ENCODE measurements at regions not wholly inside any gene's neighbourhood (a gene's known extent, or its start where the extent isn't known, plus 50 kb on each side); places are given as distances from the start of the nearest gene placed in this dataset.

GRCh38 chr9:89655990-89656657 is 51.3 kb downstream of the GADD45G start:
- H3K36me3 Mint-ChIP-seq (ENCODE audit: low read depth): peaks cover 3% of the 10 kb centered on the region
- H3K27me3 Mint-ChIP-seq (ENCODE audit: low read depth): peaks cover 22% of the 10 kb centered on the region
- peak overlapping the region; percentile 40 for H3K4me3 Mint-ChIP-seq
- DNase-seq (peak; percentile 74), ATAC-seq (peak; percentile 68)
- ChIA-PET POLR2A (interaction anchor here (0.6 to 1.1 kb wide), 2 partner anchors 86 to 87 kb away, joined by 3 read pairs; no protein-coding TSS in a partner anchor), CTCF (interaction anchor here (1.4 to 2.6 kb wide), 2 partner anchors 53 to 267 kb away, joined by 3 to 9 read pairs; no protein-coding TSS in a partner anchor)
- H3K4me1 Mint-ChIP-seq (ENCODE audit: low read depth): peaks cover 42% of the 10 kb centered on the region
- peak overlapping the region; percentile 62 for H3K27ac Mint-ChIP-seq
- no peaks in the 10 kb centered on the region for H3K9me3 Mint-ChIP-seq (ENCODE audit: insufficient read depth)

GRCh38 chr9:89657295-89657694 is 52.5 kb downstream of the GADD45G start:
- H3K4me1 Mint-ChIP-seq (ENCODE audit: low read depth): peaks cover 42% of the 10 kb centered on the region
- no peaks in the 10 kb centered on the region for H3K9me3 Mint-ChIP-seq (ENCODE audit: insufficient read depth)
- peaks cover 16% of the 10 kb centered on the region for H3K27me3 Mint-ChIP-seq (ENCODE audit: low read depth)
- no peak for ATAC-seq
- H3K27ac Mint-ChIP-seq: peak overlapping the region; percentile 62
- CTCF ChIA-PET: interaction anchor here (0.8 to 1.4 kb wide), 2 partner anchors 46 to 86 kb away, joined by 3 to 7 read pairs; no protein-coding TSS in a partner anchor
- DNase-seq: no peak
- H3K36me3 Mint-ChIP-seq (ENCODE audit: low read depth): peaks cover 3% of the 10 kb centered on the region
- POLR2A ChIA-PET: interaction anchor here (1.1 kb wide), 1 partner anchor 86 kb away, joined by 3 read pairs; no protein-coding TSS in a partner anchor
- no peak overlapping the region for H3K4me3 Mint-ChIP-seq

GRCh38 chr9:89657765-89658164 is 53.0 kb downstream of the GADD45G start:
- peak; percentile 81 for ATAC-seq

GRCh38 chr9:89658401-89658800 is 53.6 kb downstream of the GADD45G start:
- POLR2A ChIA-PET: no interaction called here
- peaks cover 13% of the 10 kb centered on the region for H3K27me3 Mint-ChIP-seq (ENCODE audit: low read depth)
- ATAC-seq (no peak), DNase-seq (no peak)
- H3K27ac Mint-ChIP-seq: no peak overlapping the region
- H3K36me3 Mint-ChIP-seq (ENCODE audit: low read depth): peaks cover 3% of the 10 kb centered on the region
- H3K4me1 Mint-ChIP-seq (ENCODE audit: low read depth): peaks cover 47% of the 10 kb centered on the region
- CTCF ChIA-PET: interaction anchor here (0.8 to 1.4 kb wide), 2 partner anchors 45 to 85 kb away, joined by 3 to 7 read pairs; no protein-coding TSS in a partner anchor
- H3K4me3 Mint-ChIP-seq: no peak overlapping the region
- H3K9me3 Mint-ChIP-seq (ENCODE audit: insufficient read depth): no peaks in the 10 kb centered on the region

More at GRCh38 chr9:89657765-89658164, 53.0 kb downstream of the GADD45G start:
- peak overlapping the region; percentile 62 for H3K27ac Mint-ChIP-seq
- no peak overlapping the region for H3K4me3 Mint-ChIP-seq
- CTCF ChIA-PET: interaction anchor here (0.8 to 1.4 kb wide), 2 partner anchors 46 to 85 kb away, joined by 3 to 7 read pairs; no protein-coding TSS in a partner anchor
- H3K9me3 Mint-ChIP-seq (ENCODE audit: insufficient read depth): no peaks in the 10 kb centered on the region
- peaks cover 42% of the 10 kb centered on the region for H3K4me1 Mint-ChIP-seq (ENCODE audit: low read depth)
- DNase-seq: peak; percentile 76
- POLR2A ChIA-PET: no interaction called here
- peaks cover 3% of the 10 kb centered on the region for H3K36me3 Mint-ChIP-seq (ENCODE audit: low read depth)
- H3K27me3 Mint-ChIP-seq (ENCODE audit: low read depth): peaks cover 13% of the 10 kb centered on the region

DNA sequence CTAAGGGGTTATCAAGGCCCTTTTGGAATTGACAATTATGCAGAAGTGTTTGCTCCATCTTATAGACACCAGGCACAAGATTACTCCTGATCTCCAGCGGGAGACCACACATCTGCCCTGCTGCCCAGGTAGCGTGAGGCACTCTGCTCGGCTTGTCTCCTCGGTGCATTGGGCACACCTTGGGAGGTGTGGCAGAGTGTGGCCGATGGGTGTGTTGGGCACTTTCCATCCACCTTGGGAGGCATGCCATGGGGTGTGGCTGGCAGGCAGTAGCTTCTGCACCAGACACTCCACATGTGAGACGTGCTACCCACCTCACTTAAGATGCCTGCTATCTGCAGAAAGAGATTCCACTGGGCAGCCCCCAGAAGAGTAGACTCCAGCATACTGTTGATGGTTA is 54.1 kb downstream of the GADD45G start:
- peaks cover 13% of the 10 kb centered on the region for H3K27me3 Mint-ChIP-seq (ENCODE audit: low read depth)
- no peaks in the 10 kb centered on the region for H3K9me3 Mint-ChIP-seq (ENCODE audit: insufficient read depth)
- DNase-seq (no peak), ATAC-seq (no peak)
- peaks cover 3% of the 10 kb centered on the region for H3K36me3 Mint-ChIP-seq (ENCODE audit: low read depth)
- POLR2A ChIA-PET: no interaction called here
- CTCF ChIA-PET: no interaction called here
- peaks cover 53% of the 10 kb centered on the region for H3K4me1 Mint-ChIP-seq (ENCODE audit: low read depth)
- no peak overlapping the region for H3K27ac Mint-ChIP-seq
- H3K4me3 Mint-ChIP-seq: no peak overlapping the region

GRCh38 chr9:89659473-89659872 is 54.7 kb downstream of the GADD45G start:
- CTCF ChIA-PET: no interaction called here
- DNase-seq (no peak), ATAC-seq (no peak)
- peaks cover 54% of the 10 kb centered on the region for H3K4me1 Mint-ChIP-seq (ENCODE audit: low read depth)
- H3K36me3 Mint-ChIP-seq (ENCODE audit: low read depth): peaks cover 3% of the 10 kb centered on the region
- H3K27me3 Mint-ChIP-seq (ENCODE audit: low read depth): peaks cover 10% of the 10 kb centered on the region
- no peak overlapping the region for H3K4me3 Mint-ChIP-seq
- POLR2A ChIA-PET: no interaction called here
- H3K9me3 Mint-ChIP-seq (ENCODE audit: insufficient read depth): no peaks in the 10 kb centered on the region
- H3K27ac Mint-ChIP-seq: no peak overlapping the region

DNA sequence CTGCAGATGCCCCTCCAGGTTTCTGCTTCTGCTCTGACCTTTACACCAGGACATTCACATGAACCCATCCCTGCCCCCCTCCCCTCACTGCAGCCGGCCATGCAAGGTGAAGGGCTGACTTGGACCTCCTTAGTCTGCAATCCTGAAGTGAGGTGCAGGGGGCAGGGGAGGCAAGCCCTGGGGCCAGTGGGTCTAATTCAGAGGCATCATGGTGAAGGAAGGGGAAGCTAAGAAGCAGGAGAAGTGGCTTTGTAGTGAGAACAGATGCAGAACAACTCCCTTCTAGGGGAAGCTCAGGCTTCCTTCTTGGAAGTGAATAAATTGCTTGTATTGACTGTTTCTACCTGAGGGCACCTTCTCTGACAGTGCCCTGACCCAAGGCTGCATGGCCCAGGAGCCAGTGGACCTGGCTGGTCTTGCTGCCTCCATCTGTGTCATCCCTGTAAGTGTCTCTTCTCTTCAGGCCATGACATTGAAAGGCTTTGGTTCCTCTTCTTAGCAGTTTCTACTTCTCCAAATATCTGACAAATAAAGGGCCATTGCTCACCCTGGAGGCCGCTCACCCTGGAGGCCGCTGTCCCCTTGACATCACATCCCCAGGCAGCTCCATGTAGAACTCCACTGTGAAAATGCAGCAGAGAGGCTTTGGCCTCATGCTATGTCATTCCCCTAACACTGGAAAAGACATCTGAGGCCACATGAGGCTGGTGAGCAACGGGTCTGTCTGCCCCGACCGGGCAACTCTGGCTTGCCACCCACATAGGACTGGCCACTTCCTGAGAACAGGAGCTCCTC is 55.3 kb downstream of the GADD45G start:
- Mint-ChIP-seq H3K36me3 (ENCODE audit: low read depth) (peaks cover 3% of the 10 kb centered on the region), H3K27me3 (ENCODE audit: low read depth) (peaks cover 6% of the 10 kb centered on the region), H3K27ac (no peak overlapping the region), H3K4me3 (no peak overlapping the region), H3K4me1 (ENCODE audit: low read depth) (peaks cover 49% of the 10 kb centered on the region), H3K9me3 (ENCODE audit: insufficient read depth) (no peaks in the 10 kb centered on the region)
- ChIA-PET CTCF (interaction anchor here (1.7 kb wide), 1 partner anchor 58 kb away, joined by 3 read pairs; no protein-coding TSS in a partner anchor), POLR2A (no interaction called here)
- DNase-seq (no peak), ATAC-seq (no peak)

- Mint-ChIP-seq H3K4me3 (no peak overlapping the region), H3K36me3 (ENCODE audit: low read depth) (peaks cover 3% of the 10 kb centered on the region), H3K9me3 (ENCODE audit: insufficient read depth) (no peaks in the 10 kb centered on the region), H3K4me1 (ENCODE audit: low read depth) (peaks cover 35% of the 10 kb centered on the region), H3K27me3 (ENCODE audit: low read depth) (peaks cover 10% of the 10 kb centered on the region), H3K27ac (no peak overlapping the region)
- DNase-seq (no peak), ATAC-seq (no peak)
- CTCF ChIA-PET: interaction anchor here (1.7 kb wide), 1 partner anchor 59 kb away, joined by 3 read pairs; no protein-coding TSS in a partner anchor
- POLR2A ChIA-PET: no interaction called here
Measured at GRCh38 chr9:89661391-89661949, 56.7 kb downstream of the GADD45G start.

GRCh38 chr9:89661956-89662717 is 57.3 kb downstream of the GADD45G start:
- no peak overlapping the region for H3K27ac Mint-ChIP-seq
- no peaks in the 10 kb centered on the region for H3K9me3 Mint-ChIP-seq (ENCODE audit: insufficient read depth)
- DNase-seq: no peak
- H3K4me1 Mint-ChIP-seq (ENCODE audit: low read depth): peaks cover 28% of the 10 kb centered on the region
- H3K27me3 Mint-ChIP-seq (ENCODE audit: low read depth): peaks cover 10% of the 10 kb centered on the region
- ChIA-PET POLR2A (no interaction called here), CTCF (interaction anchor here (1.7 kb wide), 1 partner anchor 60 kb away, joined by 3 read pairs; no protein-coding TSS in a partner anchor)
- no peak overlapping the region for H3K4me3 Mint-ChIP-seq
- no peaks in the 10 kb centered on the region for H3K36me3 Mint-ChIP-seq (ENCODE audit: low read depth)
- no peak for ATAC-seq

DNA sequence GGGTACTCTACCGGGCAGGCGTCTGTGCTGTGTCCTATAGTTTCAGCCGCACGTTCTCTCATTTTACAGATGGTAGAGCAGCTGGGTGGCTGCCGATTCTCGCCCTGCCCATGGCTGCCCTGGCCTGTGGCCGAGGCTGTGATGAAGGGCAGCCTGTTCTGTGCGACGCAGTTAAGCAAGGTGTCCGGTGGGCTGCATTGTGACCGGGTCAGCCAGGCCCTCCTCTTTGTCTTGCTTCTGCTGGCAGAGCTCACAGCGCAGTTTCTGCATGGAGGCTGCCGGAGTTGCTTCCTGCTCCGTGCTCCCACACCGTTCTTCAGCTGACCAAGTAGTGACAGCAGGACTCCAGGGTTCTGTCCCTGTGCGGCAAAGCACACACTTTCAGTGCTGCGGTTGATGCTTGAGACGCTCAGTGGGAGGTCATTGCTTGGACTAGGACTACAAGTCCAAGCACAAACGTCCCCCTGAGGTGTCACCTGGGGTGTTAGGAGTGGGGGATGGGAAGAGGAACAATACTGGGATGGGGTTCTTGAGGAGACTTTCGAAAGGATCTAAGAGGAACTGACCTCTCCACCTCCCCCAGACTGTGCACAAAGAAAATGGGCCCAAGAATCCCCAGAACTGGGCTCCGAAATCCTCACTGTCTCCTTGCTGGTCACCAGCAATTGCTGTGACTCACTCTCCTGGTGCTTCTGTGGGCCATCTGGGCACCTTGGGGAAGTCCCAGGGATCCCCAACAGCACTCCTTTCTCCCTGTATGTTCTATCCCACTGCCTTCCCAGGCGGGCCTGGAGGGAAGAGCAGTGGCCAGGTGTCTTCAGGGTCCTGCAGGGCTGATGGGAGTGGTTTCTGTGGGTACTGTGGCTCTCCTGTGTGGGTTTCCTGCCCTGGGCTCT is 58.2 kb downstream of the GADD45G start:
- POLR2A ChIA-PET: no interaction called here
- H3K4me3 Mint-ChIP-seq: no peak overlapping the region
- H3K27me3 Mint-ChIP-seq (ENCODE audit: low read depth): peaks cover 12% of the 10 kb centered on the region
- DNase-seq (no peak), ATAC-seq (no peak)
- H3K27ac Mint-ChIP-seq: no peak overlapping the region
- CTCF ChIA-PET: no interaction called here
- no peaks in the 10 kb centered on the region for H3K9me3 Mint-ChIP-seq (ENCODE audit: insufficient read depth)
- no peaks in the 10 kb centered on the region for H3K36me3 Mint-ChIP-seq (ENCODE audit: low read depth)
- H3K4me1 Mint-ChIP-seq (ENCODE audit: low read depth): peaks cover 20% of the 10 kb centered on the region

DNA sequence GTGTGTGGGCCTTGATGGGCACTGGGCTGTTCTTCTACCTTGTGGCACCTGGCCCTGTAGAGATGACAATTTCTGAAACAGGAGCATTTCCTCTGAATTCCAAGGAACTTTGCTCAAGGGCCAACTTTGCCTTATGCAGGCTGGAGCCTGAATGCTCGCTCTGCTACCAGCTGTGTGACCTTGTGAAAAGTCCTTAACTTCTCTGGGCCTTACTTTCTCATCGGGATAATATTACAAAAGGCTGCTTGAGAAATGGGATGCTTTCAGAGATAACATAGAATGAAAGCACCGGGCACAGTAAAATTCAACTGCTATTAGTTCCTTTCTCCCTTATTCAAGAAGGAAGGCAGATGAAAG is 58.8 kb downstream of the GADD45G start:
- ChIA-PET POLR2A (no interaction called here), CTCF (no interaction called here)
- Mint-ChIP-seq H3K27ac (no peak overlapping the region), H3K36me3 (ENCODE audit: low read depth) (no peaks in the 10 kb centered on the region), H3K4me1 (ENCODE audit: low read depth) (peaks cover 18% of the 10 kb centered on the region), H3K9me3 (ENCODE audit: insufficient read depth) (no peaks in the 10 kb centered on the region), H3K4me3 (no peak overlapping the region), H3K27me3 (ENCODE audit: low read depth) (peaks cover 12% of the 10 kb centered on the region)
- ATAC-seq (no peak), DNase-seq (no peak)

Data from activated CD8-positive, alpha-beta T cell treated with anti-CD3 and anti-CD28 coated beads, Interleukin-2, amount 10 ng/mL, durations not matched to agents 7 days and 5 days (primary cell).